Putamen (tissue), 1 donor: ENCODE measurements at regions not wholly inside any gene's neighbourhood (a gene's known extent, or its start where the extent isn't known, plus 50 kb on each side); places are given as distances from the start of the nearest gene placed in this dataset.
"Not testable (repeated sequence)": the region's sequence is repeated elsewhere in the genome, so short reads cannot be mapped to it uniquely, and the experiment has no call there.

Experiments
- DNase-seq: peaks from one replicate; pipeline ENCODE4 v3.0.0-alpha.2; 2016; ENCODE audit warnings: low spot score

DNA sequence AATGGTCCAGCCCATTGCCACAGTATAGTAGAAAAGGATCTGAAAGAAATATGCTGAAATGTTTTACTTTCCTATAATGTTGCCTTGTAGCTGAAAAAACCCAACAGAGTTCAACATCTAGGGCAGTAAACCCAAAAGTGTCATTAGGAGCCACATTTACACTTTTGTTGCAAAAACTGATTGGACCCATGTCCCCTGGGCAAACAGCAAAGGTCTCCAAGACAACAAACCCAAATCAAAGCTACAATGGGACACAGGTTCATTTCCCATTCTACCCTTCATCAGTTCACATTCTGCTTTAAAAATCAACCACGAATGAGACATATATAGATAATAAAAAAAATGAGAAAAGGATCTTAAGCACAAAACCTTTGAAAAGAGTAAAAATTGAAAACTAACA lies 744.8 kb downstream of the PCDH17 start:
- no peak for DNase-seq

DNA sequence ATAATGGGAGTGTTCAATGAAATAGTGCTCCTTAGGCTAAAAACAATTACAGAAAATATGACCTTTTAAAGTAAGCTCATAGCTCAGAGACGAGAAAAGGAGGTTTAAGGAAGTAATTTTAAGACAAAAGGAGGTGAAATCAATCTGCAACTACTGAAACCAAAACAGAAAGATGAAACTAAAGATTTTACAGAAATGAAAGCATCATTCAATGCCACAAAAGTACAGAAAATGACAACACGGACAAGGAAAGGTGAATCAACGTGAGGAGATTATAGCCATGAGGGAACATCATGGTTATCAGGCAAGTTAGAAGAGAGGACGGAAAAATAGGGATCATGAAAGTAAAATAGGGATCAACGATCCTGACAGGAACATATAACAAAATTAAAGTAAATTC lies 745.2 kb downstream of the PCDH17 start:
- DNase-seq, result no peak

DNA sequence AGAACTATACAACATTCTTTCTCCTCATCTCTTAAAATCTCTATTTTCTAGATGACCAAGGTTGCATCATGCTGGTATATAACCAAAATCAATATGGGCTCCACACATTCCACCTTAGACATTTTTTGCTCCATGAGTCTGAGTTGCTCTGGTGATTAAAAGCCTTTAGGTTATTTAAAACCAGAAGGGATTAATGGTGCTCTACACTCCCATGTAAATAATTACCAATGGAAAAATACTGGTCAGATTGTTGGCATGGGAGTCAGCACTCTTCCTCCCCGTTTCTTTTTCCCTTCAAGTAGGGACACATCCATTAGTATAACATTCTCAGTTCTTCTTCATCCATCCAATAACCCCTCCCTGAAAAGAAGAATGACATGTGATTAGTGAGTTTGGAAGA lies 747.7 kb downstream of the PCDH17 start:
- no peak for DNase-seq

DNA sequence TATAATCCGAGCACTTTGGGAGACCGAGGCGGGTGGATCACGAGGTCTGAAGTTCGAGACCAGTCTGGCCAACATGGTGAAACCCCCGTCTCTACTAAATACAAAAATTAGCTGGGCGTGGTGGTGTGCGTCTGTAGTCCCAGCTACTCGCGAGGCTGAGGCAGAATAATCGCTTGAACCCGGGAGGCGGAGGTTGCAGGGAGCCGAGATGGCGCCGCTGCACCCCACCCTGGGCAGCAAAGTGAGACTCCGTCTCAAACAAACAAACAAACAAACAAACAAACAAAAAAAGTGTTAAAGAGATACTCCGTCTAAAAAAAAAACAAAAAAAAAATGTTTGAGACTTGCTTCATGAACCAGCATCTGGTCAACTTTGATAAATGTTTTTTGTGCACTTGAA lies 753.8 kb downstream of the PCDH17 start:
- DNase-seq, result not testable (repeated sequence)

DNA sequence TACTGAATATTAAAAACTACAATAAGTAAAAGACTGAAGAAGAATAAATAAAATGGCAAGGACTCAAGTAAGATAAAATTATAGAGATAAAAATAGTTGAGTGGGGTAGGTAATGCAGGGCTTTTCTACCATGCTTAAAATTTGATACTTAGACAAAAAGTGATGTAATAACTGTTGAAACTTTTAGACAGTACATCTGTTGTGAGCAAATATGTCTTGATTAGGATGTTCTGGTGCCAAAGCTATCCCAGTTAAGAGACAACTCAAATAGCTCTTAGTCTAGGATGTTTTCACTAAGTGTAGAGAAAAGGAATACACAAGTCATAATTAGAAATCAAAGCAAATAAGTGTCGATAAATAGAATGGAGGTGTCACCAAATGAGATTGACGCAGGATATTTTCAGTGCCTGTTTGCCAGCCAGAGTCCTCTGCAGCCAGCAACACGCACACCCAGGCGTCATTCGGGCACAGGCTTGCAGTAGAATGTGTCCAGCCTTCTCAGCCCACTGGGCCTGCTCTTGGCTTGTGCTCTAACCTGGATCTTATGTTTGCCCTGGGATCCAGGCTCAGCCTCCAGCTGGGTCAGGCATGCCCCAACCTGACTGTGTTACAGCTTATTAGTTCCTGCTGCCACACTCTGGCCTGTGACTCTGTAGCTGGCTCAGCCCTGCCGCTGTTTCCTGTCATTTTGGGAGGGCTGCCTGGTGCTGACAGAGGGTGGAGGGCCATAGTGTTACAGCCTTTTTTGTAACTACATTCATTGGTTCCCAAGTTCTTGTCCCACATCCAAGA lies 766.2 kb downstream of the PCDH17 start:
- DNase-seq, result no peak

DNA sequence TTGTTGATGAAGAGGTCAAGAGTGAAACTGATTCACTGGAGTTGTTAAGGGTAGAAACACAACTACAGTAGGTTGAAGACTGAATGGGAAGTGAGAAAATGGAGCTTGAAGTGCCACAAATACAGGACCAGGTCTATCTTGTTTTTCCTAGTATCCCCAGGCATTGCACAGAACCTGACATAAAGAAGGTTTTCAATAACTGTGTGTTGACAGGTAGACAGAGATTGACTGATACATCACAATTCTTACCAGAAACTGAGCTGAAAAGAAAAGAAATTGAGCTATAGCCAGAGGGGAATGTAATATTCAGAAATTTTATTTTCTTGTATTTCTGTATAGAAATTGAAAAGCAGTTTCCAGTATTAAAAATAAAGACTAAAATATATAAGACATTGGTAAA lies 767.7 kb downstream of the PCDH17 start:
- no peak for DNase-seq

DNA sequence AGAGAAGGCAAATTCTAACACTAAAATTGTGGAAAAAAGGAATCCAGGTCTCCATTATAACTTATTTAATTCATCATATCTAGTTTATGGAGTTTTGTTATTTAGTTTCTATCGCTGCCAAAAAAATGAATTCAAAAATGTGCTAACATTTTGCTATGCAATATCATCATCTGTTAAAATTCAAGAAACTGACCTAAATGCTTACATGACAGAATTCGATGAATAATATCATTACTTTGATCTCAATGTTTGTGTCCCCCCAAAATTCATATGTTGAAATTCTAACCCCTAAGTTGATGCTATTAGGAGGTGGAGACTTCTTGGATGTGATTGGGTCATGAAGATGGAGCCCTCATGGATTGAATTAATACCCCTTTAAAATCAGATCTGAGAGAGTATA lies 775.0 kb downstream of the PCDH17 start:
- DNase-seq, result no peak

DNA sequence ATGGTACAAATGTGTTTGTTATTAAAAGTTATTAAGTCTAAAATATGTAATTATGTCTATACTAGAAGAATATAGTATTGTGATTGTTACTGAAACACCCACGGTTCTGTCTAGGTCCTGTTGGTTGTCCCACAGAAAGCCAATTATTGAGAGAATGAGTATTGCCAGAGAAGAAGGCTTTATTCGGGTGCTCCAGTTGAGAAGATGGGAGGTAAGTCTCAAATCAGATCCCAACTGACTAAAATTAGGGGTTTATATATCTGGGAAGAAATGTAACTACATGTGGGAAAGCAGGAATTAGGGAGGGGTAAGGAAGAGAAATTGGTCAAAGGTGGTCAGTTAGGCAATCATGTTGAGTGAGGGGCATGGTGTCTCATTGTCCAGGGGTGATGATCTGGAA lies 798.4 kb downstream of the PCDH17 start:
- no peak for DNase-seq

DNA sequence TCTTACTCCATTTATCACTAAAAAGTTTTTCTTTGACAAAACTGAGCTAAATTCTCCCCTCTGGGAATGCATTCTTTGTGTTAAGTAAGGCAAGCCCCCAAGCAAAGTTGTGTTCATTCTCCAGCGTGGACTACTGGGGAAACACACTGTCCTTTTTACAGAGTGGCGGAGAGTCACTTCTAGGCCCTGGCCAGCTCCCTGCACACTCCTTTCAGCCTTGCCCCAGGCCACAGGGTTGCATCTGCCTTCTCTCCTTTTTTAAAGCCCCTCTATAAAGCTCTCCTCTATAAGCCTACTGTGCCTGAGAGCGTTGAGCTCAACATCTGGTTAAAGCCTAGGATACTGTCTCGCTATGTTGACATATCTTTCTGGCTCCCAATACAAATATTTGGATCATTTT lies 803.4 kb downstream of the PCDH17 start:
- DNase-seq, result no peak

DNA sequence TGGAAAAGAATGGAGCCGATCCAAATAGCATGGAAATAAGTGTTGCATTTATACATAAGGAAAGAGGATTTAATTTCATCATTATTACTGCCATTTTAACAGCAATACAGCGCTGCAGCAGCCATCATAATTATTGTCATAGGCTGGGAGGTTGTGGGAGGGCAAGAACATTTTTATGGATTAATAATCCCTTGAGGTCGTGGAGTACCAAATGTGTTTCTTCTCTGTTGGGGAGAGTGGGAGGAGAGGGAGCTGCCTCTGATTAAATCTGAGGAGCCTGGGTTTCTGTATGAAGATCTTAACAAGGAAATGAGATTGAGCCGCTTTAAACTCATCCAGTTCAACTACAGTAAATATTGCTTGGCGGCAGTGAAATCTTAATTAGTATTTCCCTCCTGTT lies 805.9 kb downstream of the PCDH17 start:
- DNase-seq, result peak; percentile 53

DNA sequence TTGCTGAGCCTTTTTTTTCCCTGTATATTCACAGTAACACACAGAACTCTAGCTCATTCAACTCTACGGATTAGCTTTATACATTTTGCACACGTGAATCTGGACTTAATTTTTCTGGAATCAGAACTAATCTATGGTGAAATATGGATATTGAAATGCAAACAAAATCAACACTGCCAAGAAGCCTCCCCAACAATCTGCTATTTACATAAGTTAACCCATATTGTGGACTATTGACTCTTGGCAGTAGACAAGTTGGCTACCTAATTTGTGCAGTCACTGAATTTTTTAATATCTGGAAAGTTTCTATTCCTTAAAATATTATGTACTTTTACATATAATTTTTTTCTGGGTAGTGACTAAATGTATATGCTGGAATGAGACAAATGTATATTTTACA lies 815.4 kb downstream of the PCDH17 start:
- no peak for DNase-seq

DNA sequence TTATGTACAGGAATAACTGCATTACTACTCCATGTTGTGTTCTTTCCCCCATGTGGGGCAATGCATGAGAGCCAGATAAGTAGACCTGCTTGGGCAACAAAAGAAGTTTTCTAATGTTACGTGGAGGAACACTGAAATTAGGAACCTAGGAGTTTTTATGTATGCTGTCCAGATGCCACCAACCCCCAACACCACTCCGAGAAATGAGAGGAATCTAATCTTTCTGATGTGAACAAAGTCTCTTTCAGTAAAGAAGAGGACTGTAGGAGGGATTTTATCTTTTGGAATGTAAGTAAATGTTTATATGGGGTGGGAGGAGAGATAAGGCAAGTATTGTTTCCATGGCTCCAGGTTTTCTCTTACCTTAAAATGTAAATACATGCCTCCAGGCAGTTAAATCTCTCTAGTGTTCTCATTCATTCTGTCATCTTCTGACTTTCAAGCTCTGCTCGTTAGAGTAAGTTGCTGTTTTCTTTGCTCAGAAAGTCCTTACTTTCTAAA lies 820.6 kb downstream of the PCDH17 start:
- DNase-seq, result no peak

DNA sequence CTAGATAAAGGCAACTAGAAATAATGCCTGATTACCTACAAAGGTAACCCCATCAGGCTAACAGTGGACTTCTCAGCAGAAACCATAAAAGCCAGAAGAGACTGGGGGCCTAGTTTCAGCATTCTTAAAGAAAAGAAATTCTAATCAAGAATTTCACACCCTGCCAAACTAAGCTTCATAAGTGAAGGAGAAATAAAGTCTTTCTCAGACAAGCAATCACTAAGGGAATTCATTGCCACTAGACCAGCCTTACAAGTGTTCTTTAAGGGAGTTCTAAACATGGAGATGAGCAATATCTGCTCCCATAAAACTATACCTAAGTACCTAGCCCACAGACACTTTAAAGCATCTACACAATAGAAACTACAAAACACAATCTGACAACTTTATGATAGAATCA lies 823.5 kb downstream of the PCDH17 start:
- DNase-seq, result no peak

DNA sequence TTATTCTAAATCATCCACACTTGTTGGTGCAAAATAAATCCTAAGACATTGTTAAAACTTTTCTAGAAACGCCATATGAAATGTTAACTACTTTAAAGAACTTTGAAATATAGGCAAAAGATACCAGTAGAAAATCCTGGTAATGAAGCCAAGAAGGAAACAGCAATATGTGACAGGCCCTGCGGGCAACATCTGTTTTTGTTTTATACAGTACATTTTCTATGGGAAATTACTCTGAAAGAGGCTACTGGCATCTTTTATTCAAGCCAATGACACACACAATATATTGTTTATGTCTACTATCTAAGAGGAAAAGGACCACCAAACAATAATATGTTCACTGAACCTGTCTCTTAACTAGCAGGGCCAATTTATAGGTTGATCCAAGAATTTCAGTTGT lies 829.7 kb downstream of the PCDH17 start:
- DNase-seq, result no peak

DNA sequence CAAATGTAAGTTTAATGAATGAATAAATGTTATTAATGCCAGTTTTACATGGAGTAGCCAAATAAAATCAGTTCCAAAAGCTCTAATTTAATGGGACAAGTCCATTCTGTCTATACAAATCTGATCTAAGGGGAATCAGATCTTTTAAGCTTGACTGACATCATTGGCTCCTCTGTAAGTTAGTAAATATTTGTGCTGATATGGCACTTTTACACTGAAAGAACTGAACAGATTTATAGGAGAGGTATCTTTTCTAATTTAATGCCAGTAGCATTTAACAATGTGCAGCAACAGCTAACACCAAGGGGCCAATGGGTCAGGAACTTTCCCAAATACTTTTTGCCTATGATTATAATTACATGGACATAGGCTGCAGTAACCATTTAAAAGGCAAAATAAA lies 832.3 kb downstream of the PCDH17 start:
- DNase-seq, result no peak

DNA sequence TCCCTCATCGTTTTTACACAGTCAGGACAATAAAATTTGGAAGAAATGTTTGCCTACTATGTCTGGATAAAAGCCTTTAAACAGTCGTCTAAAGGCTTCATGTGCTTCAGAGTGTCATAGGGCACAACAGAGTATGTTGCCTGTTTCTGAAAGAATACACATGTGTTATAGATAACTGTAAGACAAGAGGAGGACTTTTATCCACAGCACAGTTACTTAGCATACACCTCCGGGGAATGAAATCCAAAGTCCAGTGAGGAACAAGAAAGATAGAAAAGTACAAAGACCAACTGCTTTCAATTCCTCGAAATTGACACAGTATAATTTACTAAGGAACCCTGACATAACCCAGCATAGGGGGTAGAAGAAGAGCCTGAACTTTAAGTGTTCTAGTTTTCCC lies 835.6 kb downstream of the PCDH17 start:
- no peak for DNase-seq

DNA sequence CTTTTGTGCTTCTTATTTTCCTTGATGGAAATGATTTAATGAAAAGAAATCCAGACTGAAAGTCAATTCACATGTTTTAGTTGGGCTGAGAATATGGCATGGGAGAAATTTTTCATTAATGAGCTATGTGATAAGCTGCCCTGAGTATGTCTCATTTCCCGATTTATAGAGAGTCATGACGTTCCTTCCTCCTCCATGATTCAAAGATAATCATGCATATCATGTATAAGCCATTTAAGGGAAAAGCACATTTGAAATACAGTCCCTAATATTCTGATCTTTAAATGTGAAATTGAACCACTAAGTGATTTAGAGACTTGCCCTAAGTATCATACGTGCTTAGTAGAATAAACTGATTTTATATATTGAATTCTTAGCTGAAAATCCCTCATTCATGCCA lies 840.9 kb downstream of the PCDH17 start:
- no peak for DNase-seq

DNA sequence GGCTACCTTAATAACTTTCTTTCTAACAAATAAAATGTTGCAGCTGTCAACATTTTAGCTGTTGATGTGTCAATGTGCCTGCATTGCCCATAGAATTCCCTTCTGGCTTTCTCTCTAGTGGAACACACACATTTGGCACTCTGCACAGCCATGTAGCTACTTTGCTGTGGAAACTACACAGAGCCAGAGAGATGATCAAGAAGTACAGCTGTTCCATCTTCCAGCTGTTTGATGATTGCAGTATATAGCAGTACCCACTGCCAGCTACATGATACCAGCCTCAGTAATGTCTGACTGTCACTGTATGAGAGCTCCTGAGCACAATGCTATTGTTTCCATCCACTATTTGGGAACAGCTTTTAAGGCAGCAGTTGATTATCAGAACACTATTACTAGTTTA lies 843.0 kb downstream of the PCDH17 start:
- DNase-seq, result no peak

DNA sequence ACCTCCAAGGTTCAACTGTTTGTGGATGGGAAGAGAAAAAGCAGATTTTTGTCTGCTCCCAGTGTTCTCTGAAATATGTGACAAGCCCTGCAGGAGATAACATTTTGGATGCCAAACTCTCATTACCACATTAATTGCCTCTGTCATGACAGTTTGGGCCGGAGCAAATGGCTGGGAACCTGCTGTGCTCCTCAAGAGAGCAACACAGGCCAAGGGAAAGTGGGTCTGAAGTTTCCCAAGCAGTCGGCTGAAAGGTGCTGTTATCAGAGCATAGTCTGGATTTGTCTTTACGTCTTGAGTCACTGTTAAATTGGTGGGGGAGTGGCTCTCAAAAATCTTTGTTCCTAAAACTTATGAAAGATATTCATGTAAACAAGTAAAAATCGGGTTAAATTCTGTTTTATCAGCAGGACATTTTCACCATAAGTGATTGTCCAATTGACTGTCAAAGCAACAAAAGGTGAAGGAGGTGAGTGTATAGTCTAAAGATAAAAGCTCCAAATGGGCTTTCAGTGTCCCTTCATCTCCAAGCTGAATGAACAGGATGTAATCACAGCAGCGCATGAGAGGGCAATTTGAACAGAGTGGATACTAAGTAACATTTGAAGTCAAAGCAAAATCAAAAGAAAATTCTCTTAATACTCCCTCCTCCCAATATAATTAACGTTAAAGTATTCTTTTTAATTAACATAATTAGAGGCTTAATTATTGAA lies 844.8 kb downstream of the PCDH17 start:
- no peak for DNase-seq

DNA sequence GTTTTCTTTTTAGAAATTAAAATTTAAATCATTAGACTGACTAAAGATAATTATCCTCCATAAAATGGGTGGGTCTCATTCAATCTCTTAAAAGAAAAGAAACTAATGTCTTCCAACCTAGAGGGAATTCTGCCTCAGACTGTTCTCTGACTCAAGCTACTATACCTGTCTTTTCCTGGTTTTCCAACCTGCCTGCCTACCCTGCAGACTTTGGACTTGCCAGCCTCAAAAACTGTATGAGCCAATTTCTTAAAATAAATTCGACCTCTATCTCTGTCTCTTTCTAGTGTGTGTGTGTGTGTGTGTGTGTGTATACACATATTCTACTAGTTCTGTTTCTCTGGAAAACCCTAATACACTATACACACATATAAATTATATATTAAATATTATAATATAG lies 847.3 kb downstream of the PCDH17 start:
- no peak for DNase-seq

DNA sequence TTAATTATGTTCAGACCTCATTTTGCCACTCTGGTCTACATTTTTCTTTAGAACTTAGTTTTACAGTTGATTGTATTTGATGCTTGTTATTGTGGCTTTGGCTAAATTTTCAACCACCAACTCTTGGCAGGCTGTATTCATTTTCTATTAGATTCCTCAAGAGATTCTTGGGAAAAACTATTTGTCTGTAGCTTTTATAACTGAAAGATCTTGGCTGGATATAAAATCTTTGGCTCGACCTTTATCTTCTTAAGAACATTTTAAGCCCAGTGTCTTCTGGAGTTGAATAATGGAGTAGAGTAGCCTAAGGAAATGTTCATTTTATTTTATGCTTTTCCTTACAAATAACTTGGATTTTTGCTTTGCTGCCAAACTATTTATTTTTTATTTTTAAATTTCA lies 848.5 kb downstream of the PCDH17 start:
- no peak for DNase-seq

DNA sequence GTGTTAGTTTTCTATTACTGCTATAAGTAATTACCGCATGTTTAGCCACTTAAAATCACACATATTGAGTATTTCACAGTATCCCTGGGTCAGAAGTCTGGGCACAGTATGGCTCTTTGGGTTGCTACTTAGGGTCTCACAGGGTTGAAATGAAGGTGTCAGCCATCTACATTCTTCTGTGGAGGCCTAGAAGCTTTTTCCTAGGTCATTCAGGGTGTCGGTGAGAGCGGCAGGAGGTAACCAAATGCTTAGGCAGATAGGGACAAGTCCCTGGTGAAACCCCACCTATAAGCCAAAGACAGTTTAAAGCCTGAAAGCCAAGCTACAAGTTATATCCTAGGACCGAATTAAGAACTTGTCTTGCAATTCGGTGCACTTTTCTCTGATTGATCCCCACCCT lies 856.7 kb downstream of the PCDH17 start:
- no peak for DNase-seq

DNA sequence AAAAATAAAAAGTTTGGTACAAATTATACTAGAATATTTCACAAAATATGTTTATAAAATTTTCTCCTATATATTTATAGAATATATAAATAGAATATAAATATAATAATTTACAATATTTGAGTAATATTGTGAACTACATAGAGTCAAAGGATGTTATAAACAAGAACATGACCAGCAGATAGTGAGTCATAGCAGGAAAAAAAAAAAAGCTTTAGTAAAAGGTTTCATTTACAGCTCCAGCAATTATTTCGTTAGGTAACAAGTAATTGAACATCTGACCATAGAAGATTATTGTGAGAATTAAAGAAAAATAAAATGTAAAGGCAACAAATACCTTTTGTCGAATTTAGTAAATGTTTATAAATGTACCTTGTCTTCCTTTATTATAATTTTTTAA lies 864.1 kb downstream of the PCDH17 start:
- no peak for DNase-seq

DNA sequence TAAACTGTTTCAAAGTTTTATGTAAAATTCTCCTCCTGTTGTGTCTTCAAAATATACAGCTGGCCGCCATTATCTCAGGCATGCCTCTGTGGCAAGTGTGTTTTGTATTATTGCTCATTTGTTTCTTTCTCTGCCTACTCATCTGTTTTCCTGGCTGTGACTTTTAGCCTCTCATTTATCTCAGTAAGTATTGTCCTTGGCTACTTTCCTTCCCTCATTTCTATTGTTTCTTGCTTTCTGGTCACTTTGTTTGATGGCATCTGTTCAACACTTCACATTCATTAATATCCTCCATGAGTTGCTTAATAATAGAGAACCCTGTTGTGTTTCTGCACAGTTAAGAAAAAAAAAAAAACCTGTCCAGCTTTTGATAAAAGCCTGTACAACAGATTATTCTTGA lies 869.4 kb downstream of the PCDH17 start:
- no peak for DNase-seq
